ENCODE measurements at regions not wholly inside any gene's neighbourhood (a gene's known extent, or its start where the extent isn't known, plus 50 kb on each side); places are given as distances from the start of the nearest gene placed in this dataset.
"Not testable (repeated sequence)": the region's sequence is repeated elsewhere in the genome, so short reads cannot be mapped to it uniquely, and the experiment has no call there.

DNA sequence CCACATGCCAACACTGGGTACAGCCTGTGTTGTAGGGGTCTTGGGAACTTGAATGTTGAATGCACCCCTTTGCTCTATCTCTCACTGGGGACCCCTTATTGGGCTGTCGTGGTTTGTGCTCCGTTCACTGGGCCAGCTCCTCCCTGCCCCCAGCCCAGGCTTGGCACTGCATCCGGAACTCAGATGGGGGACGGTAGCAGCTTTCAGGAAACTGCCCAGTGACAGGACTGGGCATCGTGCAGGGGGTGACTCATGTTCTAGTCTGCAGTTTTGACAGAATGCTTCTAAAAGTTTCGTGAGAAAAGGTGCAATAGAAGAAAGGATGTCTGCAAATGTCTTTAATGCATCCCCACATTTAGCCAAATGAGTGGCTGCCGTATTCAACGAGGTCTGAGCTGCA, 162.0 kb downstream of the TRIM43 start:
- not testable (repeated sequence) for TF ChIP-seq RAD21 (IDR thresholded peaks at IDR 0.05; ENCODE audit: low read length); CEBPB (IDR thresholded peaks at IDR 0.05; ENCODE audit: low read depth, low read length); BHLHE40 (IDR thresholded peaks at IDR 0.05; ENCODE audit: low read depth, low read length); POLR2A (IDR thresholded peaks at IDR 0.05; ENCODE audit: low read depth, low read length)
- TF ChIP-seq, protein P1, sequence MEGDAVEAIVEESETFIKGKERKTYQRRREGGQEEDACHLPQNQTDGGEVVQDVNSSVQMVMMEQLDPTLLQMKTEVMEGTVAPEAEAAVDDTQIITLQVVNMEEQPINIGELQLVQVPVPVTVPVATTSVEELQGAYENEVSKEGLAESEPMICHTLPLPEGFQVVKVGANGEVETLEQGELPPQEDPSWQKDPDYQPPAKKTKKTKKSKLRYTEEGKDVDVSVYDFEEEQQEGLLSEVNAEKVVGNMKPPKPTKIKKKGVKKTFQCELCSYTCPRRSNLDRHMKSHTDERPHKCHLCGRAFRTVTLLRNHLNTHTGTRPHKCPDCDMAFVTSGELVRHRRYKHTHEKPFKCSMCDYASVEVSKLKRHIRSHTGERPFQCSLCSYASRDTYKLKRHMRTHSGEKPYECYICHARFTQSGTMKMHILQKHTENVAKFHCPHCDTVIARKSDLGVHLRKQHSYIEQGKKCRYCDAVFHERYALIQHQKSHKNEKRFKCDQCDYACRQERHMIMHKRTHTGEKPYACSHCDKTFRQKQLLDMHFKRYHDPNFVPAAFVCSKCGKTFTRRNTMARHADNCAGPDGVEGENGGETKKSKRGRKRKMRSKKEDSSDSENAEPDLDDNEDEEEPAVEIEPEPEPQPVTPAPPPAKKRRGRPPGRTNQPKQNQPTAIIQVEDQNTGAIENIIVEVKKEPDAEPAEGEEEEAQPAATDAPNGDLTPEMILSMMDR (conservative IDR thresholded peaks at IDR 0.05; ENCODE audit: low read depth, low read length): not testable (repeated sequence)
